ENCODE measurements at regions not wholly inside any gene's neighbourhood (a gene's known extent, or its start where the extent isn't known, plus 50 kb on each side); places are given as distances from the start of the nearest gene placed in this dataset.

GRCh38 chrX:39642071-39642470 lies 455.7 kb downstream of the BCOR start:
- TF ChIP-seq CTCF (IDR thresholded peaks at IDR 0.05): no peak
- TF ChIP-seq POLR2A (IDR thresholded peaks at IDR 0.05): no peak

All from thyroid gland (tissue), 4 donors.